ENCODE measurements at regions not wholly inside any gene's neighbourhood (a gene's known extent, or its start where the extent isn't known, plus 50 kb on each side); places are given as distances from the start of the nearest gene placed in this dataset.
"Not testable (repeated sequence)": the region's sequence is repeated elsewhere in the genome, so short reads cannot be mapped to it uniquely, and the experiment has no call there.

DNA sequence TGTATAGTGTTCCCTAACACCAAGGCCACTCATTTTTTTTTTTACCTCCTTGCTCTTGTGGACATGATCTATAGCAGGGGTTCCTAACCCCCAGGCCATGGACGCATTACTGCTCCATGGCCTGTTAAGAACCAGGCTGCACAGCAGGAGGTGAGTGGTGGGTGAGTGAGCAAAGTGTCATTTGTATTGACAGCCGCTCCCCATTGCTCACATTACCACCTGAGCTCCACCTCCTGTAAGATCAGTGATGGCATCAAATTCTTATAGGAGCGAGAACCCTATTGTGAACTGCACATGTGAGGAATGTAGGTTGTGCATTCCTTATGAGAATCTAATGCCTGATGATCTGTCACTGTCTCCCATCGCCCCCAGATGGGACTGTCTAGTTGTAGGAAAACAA, 342.0 kb downstream of the SOX9 start:
- no peaks in the 10 kb centered on the region for H3K4me1 ChIP-seq (ENCODE audit: insufficient read depth, low read length, poor library complexity, severe bottlenecking)
- no peaks in the 10 kb centered on the region for H4K20me1 ChIP-seq (ENCODE audit: insufficient read depth, low read length, poor library complexity, severe bottlenecking)
- no peaks in the 10 kb centered on the region for H3F3A ChIP-seq (ENCODE audit: low read depth)
- H3K4me2 ChIP-seq (ENCODE audit: low read depth, low read length, poor library complexity, severe bottlenecking) = no peak overlapping the region
- H3K9me2 ChIP-seq (replicated peaks; ENCODE audit: low read depth, low read length) = no peaks in the 10 kb centered on the region
- peaks cover 5% of the 10 kb centered on the region; the same call in 1 of the 2 replicates for H3K9me3 ChIP-seq (ENCODE audit: insufficient read depth, low read depth, low read length)
- H3K9ac ChIP-seq (ENCODE audit: low read depth, low read length, poor library complexity, severe bottlenecking) = no peak overlapping the region
- TF ChIP-seq EZH2phosphoT487 (IDR thresholded peaks at IDR 0.05; ENCODE audit: borderline replicate concordance) = no peak
- TF ChIP-seq, protein P1, sequence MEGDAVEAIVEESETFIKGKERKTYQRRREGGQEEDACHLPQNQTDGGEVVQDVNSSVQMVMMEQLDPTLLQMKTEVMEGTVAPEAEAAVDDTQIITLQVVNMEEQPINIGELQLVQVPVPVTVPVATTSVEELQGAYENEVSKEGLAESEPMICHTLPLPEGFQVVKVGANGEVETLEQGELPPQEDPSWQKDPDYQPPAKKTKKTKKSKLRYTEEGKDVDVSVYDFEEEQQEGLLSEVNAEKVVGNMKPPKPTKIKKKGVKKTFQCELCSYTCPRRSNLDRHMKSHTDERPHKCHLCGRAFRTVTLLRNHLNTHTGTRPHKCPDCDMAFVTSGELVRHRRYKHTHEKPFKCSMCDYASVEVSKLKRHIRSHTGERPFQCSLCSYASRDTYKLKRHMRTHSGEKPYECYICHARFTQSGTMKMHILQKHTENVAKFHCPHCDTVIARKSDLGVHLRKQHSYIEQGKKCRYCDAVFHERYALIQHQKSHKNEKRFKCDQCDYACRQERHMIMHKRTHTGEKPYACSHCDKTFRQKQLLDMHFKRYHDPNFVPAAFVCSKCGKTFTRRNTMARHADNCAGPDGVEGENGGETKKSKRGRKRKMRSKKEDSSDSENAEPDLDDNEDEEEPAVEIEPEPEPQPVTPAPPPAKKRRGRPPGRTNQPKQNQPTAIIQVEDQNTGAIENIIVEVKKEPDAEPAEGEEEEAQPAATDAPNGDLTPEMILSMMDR (conservative IDR thresholded peaks at IDR 0.05; ENCODE audit: low read length) = no peak
- H3K79me2 ChIP-seq (ENCODE audit: insufficient read depth, low read length) = no peaks in the 10 kb centered on the region
- no peak overlapping the region for H3K4me3 ChIP-seq (ENCODE audit: low read length, poor library complexity, severe bottlenecking)
- no peak overlapping the region for H2AFZ ChIP-seq (ENCODE audit: low read length)
- H3K27me3 ChIP-seq (ENCODE audit: insufficient read depth, low read length, poor library complexity, severe bottlenecking) = no peaks in the 10 kb centered on the region
- H3K36me3 ChIP-seq (ENCODE audit: insufficient read depth, low read length) = no peaks in the 10 kb centered on the region

DNA sequence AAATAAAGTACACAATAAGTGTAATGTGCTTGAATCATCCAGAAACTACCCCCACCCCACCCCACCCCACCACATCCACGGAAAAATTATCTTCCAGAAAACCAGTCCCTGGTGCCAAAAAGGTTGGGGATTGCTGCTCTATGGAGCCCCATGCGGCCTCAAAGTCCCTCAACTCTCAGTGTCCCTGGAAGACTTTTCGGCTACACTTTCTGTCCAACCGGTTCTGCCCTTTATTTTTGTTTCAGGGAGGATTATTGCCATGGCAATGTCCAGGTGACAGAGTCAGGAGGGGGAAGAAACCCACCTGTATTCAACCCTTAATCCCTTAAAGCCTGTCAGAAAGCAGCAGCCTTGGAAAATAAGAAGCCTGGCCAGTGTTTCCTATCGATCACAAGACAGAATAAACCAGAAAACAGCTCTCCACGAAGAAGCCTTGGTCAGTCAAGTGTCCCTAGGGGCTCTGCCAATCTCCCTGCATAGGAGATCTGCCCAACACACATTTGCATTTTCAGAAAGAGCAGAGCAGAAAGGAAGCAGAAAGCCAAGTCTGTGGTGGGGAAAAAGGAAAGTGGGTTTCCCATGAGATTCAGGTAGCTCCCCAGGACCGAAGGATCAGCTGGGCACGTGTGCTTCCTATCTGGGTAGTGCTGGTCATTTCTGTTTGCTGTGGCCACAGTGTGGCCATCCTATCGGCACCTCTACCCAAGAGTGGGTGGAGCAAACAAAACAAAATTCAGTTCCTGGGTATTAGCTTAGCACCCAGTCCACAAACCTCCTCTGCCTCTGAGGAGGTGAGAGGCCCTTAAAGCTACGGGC, 342.7 kb downstream of the SOX9 start:
- H3K9me2 ChIP-seq (replicated peaks; ENCODE audit: low read depth, low read length) = no peaks in the 10 kb centered on the region
- no peaks in the 10 kb centered on the region for H3F3A ChIP-seq (ENCODE audit: low read depth)
- no peak overlapping the region for H3K9ac ChIP-seq (ENCODE audit: low read depth, low read length, poor library complexity, severe bottlenecking)
- no peaks in the 10 kb centered on the region for H3K36me3 ChIP-seq (ENCODE audit: insufficient read depth, low read length)
- peaks cover 2% of the 10 kb centered on the region; the same call in 1 of the 2 replicates for H3K9me3 ChIP-seq (ENCODE audit: insufficient read depth, low read depth, low read length)
- H3K79me2 ChIP-seq (ENCODE audit: insufficient read depth, low read length) = no peaks in the 10 kb centered on the region
- no peaks in the 10 kb centered on the region for H3K4me1 ChIP-seq (ENCODE audit: insufficient read depth, low read length, poor library complexity, severe bottlenecking)
- no peak overlapping the region for H2AFZ ChIP-seq (ENCODE audit: low read length)
- H3K4me3 ChIP-seq (ENCODE audit: low read length, poor library complexity, severe bottlenecking) = no peak overlapping the region
- H3K4me2 ChIP-seq (ENCODE audit: low read depth, low read length, poor library complexity, severe bottlenecking) = no peak overlapping the region
- no peak for TF ChIP-seq EZH2phosphoT487 (IDR thresholded peaks at IDR 0.05; ENCODE audit: borderline replicate concordance)
- TF ChIP-seq, protein P1 (conservative IDR thresholded peaks at IDR 0.05; ENCODE audit: low read length) = no peak
- no peaks in the 10 kb centered on the region for H4K20me1 ChIP-seq (ENCODE audit: insufficient read depth, low read length, poor library complexity, severe bottlenecking)
- H3K27me3 ChIP-seq (ENCODE audit: insufficient read depth, low read length, poor library complexity, severe bottlenecking) = no peaks in the 10 kb centered on the region

DNA sequence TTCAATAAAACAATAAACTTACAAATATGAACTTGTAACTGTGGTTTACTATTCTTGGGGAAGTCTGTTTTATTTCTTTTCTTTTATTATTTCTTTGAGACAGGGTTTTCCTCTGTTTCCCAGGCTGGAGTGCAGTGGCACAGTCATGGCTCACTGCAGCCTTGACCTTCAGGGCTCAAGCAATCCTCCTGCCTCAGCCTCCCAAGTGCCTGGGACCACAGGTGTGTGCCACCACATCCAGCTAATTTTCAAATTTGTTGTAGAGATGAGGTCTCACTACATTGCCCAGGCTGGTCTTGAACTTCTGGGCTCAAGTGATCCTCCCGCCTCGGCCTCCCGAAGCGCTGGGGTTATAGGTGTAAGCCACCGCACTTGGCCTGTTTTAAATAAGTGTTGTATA, 343.4 kb downstream of the SOX9 start:
- H3K9me3 ChIP-seq (ENCODE audit: insufficient read depth, low read depth, low read length); H2AFZ ChIP-seq (ENCODE audit: low read length); H3K4me3 ChIP-seq (ENCODE audit: low read length, poor library complexity, severe bottlenecking); H3K9ac ChIP-seq (ENCODE audit: low read depth, low read length, poor library complexity, severe bottlenecking); H3K4me2 ChIP-seq (ENCODE audit: low read depth, low read length, poor library complexity, severe bottlenecking); H3K27me3 ChIP-seq (ENCODE audit: insufficient read depth, low read length, poor library complexity, severe bottlenecking); H3F3A ChIP-seq (ENCODE audit: low read depth); H3K9me2 ChIP-seq (replicated peaks; ENCODE audit: low read depth, low read length); H4K20me1 ChIP-seq (ENCODE audit: insufficient read depth, low read length, poor library complexity, severe bottlenecking); H3K4me1 ChIP-seq (ENCODE audit: insufficient read depth, low read length, poor library complexity, severe bottlenecking); H3K36me3 ChIP-seq (ENCODE audit: insufficient read depth, low read length); H3K79me2 ChIP-seq (ENCODE audit: insufficient read depth, low read length): not testable (repeated sequence)

All from Loucy (cell line).